ENCODE measurements at regions not wholly inside any gene's neighbourhood (a gene's known extent, or its start where the extent isn't known, plus 50 kb on each side); places are given as distances from the start of the nearest gene placed in this dataset.

- no peak overlapping the region for H3K4me3 ChIP-seq (ENCODE audit: low read depth, low read length)
- DNase-seq (ENCODE audit: low read depth): no peak
- H3K36me3 ChIP-seq (ENCODE audit: control insufficient read depth, insufficient read depth, low read length): no peaks in the 10 kb centered on the region
- no peaks in the 10 kb centered on the region for H3K27me3 ChIP-seq (ENCODE audit: control insufficient read depth, insufficient read depth, low read length)
- no peak for TF ChIP-seq CTCF (IDR thresholded peaks at IDR 0.05; ENCODE audit: insufficient read depth, low read length, poor library complexity, severe bottlenecking)
These were observed 183.8 kb downstream of the LRATD1 start for GRCh38 chr2:14816069-14817060.

- no peak for DNase-seq (ENCODE audit: low read depth)
These were observed 185.3 kb downstream of the LRATD1 start for GRCh38 chr2:14817848-14818247.

GRCh38 chr2:14826518-14826917 lies 194.0 kb downstream of the LRATD1 start:
- DNase-seq (ENCODE audit: low read depth): no peak
- Histone ChIP-seq H3K27me3 (ENCODE audit: control insufficient read depth, insufficient read depth, low read length) (no peaks in the 10 kb centered on the region), H3K4me3 (ENCODE audit: low read depth, low read length) (no peak overlapping the region), H3K36me3 (ENCODE audit: control insufficient read depth, insufficient read depth, low read length) (no peaks in the 10 kb centered on the region)
- no peak for TF ChIP-seq CTCF (IDR thresholded peaks at IDR 0.05; ENCODE audit: insufficient read depth, low read length, poor library complexity, severe bottlenecking)

More at GRCh38 chr2:14817848-14818247, 185.3 kb downstream of the LRATD1 start:
- no peaks in the 10 kb centered on the region for H3K36me3 ChIP-seq (ENCODE audit: control insufficient read depth, insufficient read depth, low read length)
- TF ChIP-seq CTCF (IDR thresholded peaks at IDR 0.05; ENCODE audit: insufficient read depth, low read length, poor library complexity, severe bottlenecking): no peak
- no peaks in the 10 kb centered on the region for H3K27me3 ChIP-seq (ENCODE audit: control insufficient read depth, insufficient read depth, low read length)
- H3K4me3 ChIP-seq (ENCODE audit: low read depth, low read length): no peak overlapping the region

GRCh38 chr2:14827226-14828023 lies 194.9 kb downstream of the LRATD1 start:
- peak; percentile 9 for DNase-seq (ENCODE audit: low read depth)
- H3K4me3 ChIP-seq (ENCODE audit: low read depth, low read length): no peak overlapping the region
- no peaks in the 10 kb centered on the region for H3K27me3 ChIP-seq (ENCODE audit: control insufficient read depth, insufficient read depth, low read length)
- no peaks in the 10 kb centered on the region for H3K36me3 ChIP-seq (ENCODE audit: control insufficient read depth, insufficient read depth, low read length)
- no peak for TF ChIP-seq CTCF (IDR thresholded peaks at IDR 0.05; ENCODE audit: insufficient read depth, low read length, poor library complexity, severe bottlenecking)

- Histone ChIP-seq H3K27me3 (ENCODE audit: control insufficient read depth, insufficient read depth, low read length) (no peaks in the 10 kb centered on the region), H3K4me3 (ENCODE audit: low read depth, low read length) (no peak overlapping the region), H3K36me3 (ENCODE audit: control insufficient read depth, insufficient read depth, low read length) (no peaks in the 10 kb centered on the region)
- TF ChIP-seq CTCF (IDR thresholded peaks at IDR 0.05; ENCODE audit: insufficient read depth, low read length, poor library complexity, severe bottlenecking): no peak
- DNase-seq (ENCODE audit: low read depth): no peak
These were observed 195.7 kb downstream of the LRATD1 start for GRCh38 chr2:14828223-14828622.

Data from kidney epithelial cell (primary cell).